ENCODE measurements at regions not wholly inside any gene's neighbourhood (a gene's known extent, or its start where the extent isn't known, plus 50 kb on each side); places are given as distances from the start of the nearest gene placed in this dataset.
"Not testable (repeated sequence)": the region's sequence is repeated elsewhere in the genome, so short reads cannot be mapped to it uniquely, and the experiment has no call there.

- no peaks in the 10 kb centered on the region for H3K9me3 Mint-ChIP-seq
- no peak overlapping the region for H3K27ac Mint-ChIP-seq
- no peaks in the 10 kb centered on the region for H3K4me1 Mint-ChIP-seq (ENCODE audit: low read depth)
- no peak overlapping the region for H3K4me3 Mint-ChIP-seq (ENCODE audit: low read depth)
- H3K27me3 Mint-ChIP-seq (ENCODE audit: low read depth) = peaks cover 2% of the 10 kb centered on the region
- DNase-seq (ENCODE audit: low spot score) = no peak
- H3K36me3 Mint-ChIP-seq (ENCODE audit: low read depth) = no peaks in the 10 kb centered on the region
- intact Hi-C loops (cut with micrococcal nuclease) = no loop called here
Measured at GRCh38 chr20:48380661-48381060, 447.1 kb downstream of the PREX1 start.

- H3K27me3 Mint-ChIP-seq (ENCODE audit: low read depth) = peaks cover 8% of the 10 kb centered on the region
Measured at GRCh38 chr20:48378976-48379675, 448.7 kb downstream of the PREX1 start.

GRCh38 chr20:48377940-48378339 lies 449.9 kb downstream of the PREX1 start:
- H3K36me3 Mint-ChIP-seq (ENCODE audit: low read depth) = no peaks in the 10 kb centered on the region
- intact Hi-C loops (cut with micrococcal nuclease) = no loop called here
- peaks cover 8% of the 10 kb centered on the region for H3K27me3 Mint-ChIP-seq (ENCODE audit: low read depth)
- H3K4me1 Mint-ChIP-seq (ENCODE audit: low read depth) = no peaks in the 10 kb centered on the region
- DNase-seq (ENCODE audit: low spot score) = no peak
- no peak overlapping the region for H3K27ac Mint-ChIP-seq
- H3K4me3 Mint-ChIP-seq (ENCODE audit: low read depth) = no peak overlapping the region
- no peaks in the 10 kb centered on the region for H3K9me3 Mint-ChIP-seq

More at GRCh38 chr20:48378976-48379675, 448.7 kb downstream of the PREX1 start:
- no peak for DNase-seq (ENCODE audit: low spot score)
- Mint-ChIP-seq H3K36me3 (ENCODE audit: low read depth) (no peaks in the 10 kb centered on the region), H3K9me3 (no peaks in the 10 kb centered on the region), H3K27ac (no peak overlapping the region), H3K4me1 (ENCODE audit: low read depth) (no peaks in the 10 kb centered on the region), H3K4me3 (ENCODE audit: low read depth) (no peak overlapping the region)
- intact Hi-C loops (cut with micrococcal nuclease) = no loop called here

GRCh38 chr20:48375804-48376203 lies 452.0 kb downstream of the PREX1 start:
- Mint-ChIP-seq H3K36me3 (ENCODE audit: low read depth) (no peaks in the 10 kb centered on the region), H3K27me3 (ENCODE audit: low read depth) (peaks cover 8% of the 10 kb centered on the region), H3K4me1 (ENCODE audit: low read depth) (no peaks in the 10 kb centered on the region), H3K4me3 (ENCODE audit: low read depth) (no peak overlapping the region), H3K9me3 (no peaks in the 10 kb centered on the region), H3K27ac (no peak overlapping the region)
- intact Hi-C loops (cut with micrococcal nuclease) = no loop called here
- DNase-seq (ENCODE audit: low spot score) = no peak

- intact Hi-C loops (cut with micrococcal nuclease) = no loop called here
- H3K9me3 Mint-ChIP-seq = no peaks in the 10 kb centered on the region
- no peak overlapping the region for H3K27ac Mint-ChIP-seq
- H3K4me3 Mint-ChIP-seq (ENCODE audit: low read depth) = no peak overlapping the region
- peaks cover 8% of the 10 kb centered on the region for H3K27me3 Mint-ChIP-seq (ENCODE audit: low read depth)
- no peaks in the 10 kb centered on the region for H3K4me1 Mint-ChIP-seq (ENCODE audit: low read depth)
- DNase-seq (ENCODE audit: low spot score) = no peak
- no peaks in the 10 kb centered on the region for H3K36me3 Mint-ChIP-seq (ENCODE audit: low read depth)
Measured at GRCh38 chr20:48374991-48375595, 452.7 kb downstream of the PREX1 start.

- DNase-seq (ENCODE audit: low spot score); H3K4me1 Mint-ChIP-seq (ENCODE audit: low read depth); H3K27ac Mint-ChIP-seq; H3K27me3 Mint-ChIP-seq (ENCODE audit: low read depth); H3K36me3 Mint-ChIP-seq (ENCODE audit: low read depth); H3K4me3 Mint-ChIP-seq (ENCODE audit: low read depth); intact Hi-C loops (cut with micrococcal nuclease); H3K9me3 Mint-ChIP-seq: not testable (repeated sequence)
Measured at GRCh38 chr20:48374031-48374907, 453.5 kb downstream of the PREX1 start.

- intact Hi-C loops (cut with micrococcal nuclease) = no loop called here
- H3K27me3 Mint-ChIP-seq (ENCODE audit: low read depth) = peaks cover 10% of the 10 kb centered on the region
- no peaks in the 10 kb centered on the region for H3K9me3 Mint-ChIP-seq
Measured at GRCh38 chr20:48373555-48373934, 454.3 kb downstream of the PREX1 start.

GRCh38 chr20:48372851-48373554 lies 454.8 kb downstream of the PREX1 start:
- DNase-seq (ENCODE audit: low spot score); intact Hi-C loops (cut with micrococcal nuclease); H3K9me3 Mint-ChIP-seq; H3K4me1 Mint-ChIP-seq (ENCODE audit: low read depth); H3K36me3 Mint-ChIP-seq (ENCODE audit: low read depth); H3K4me3 Mint-ChIP-seq (ENCODE audit: low read depth); H3K27ac Mint-ChIP-seq: not testable (repeated sequence)
- H3K27me3 Mint-ChIP-seq (ENCODE audit: low read depth) = peaks cover 10% of the 10 kb centered on the region

More at GRCh38 chr20:48373555-48373934, 454.3 kb downstream of the PREX1 start:
- Mint-ChIP-seq H3K27ac (no peak overlapping the region), H3K4me3 (ENCODE audit: low read depth) (no peak overlapping the region), H3K36me3 (ENCODE audit: low read depth) (no peaks in the 10 kb centered on the region), H3K4me1 (ENCODE audit: low read depth) (no peaks in the 10 kb centered on the region)
- DNase-seq (ENCODE audit: low spot score) = no peak

- Mint-ChIP-seq H3K27me3 (ENCODE audit: low read depth) (peaks cover 13% of the 10 kb centered on the region), H3K9me3 (peaks cover 6% of the 10 kb centered on the region), H3K27ac (no peak overlapping the region), H3K4me1 (ENCODE audit: low read depth) (peaks cover 7% of the 10 kb centered on the region), H3K4me3 (ENCODE audit: low read depth) (no peak overlapping the region), H3K36me3 (ENCODE audit: low read depth) (no peaks in the 10 kb centered on the region)
- DNase-seq (ENCODE audit: low spot score) = no peak
- intact Hi-C loops (cut with micrococcal nuclease) = no loop called here
Measured at GRCh38 chr20:48371211-48371610, 456.6 kb downstream of the PREX1 start.

- not testable (repeated sequence) for H3K4me1 Mint-ChIP-seq (ENCODE audit: low read depth); H3K27ac Mint-ChIP-seq; H3K9me3 Mint-ChIP-seq
Measured at GRCh38 chr20:48368580-48369021, 459.2 kb downstream of the PREX1 start.

GRCh38 chr20:48367541-48368358 lies 460.0 kb downstream of the PREX1 start:
- H3K4me3 Mint-ChIP-seq (ENCODE audit: low read depth); H3K27ac Mint-ChIP-seq; H3K4me1 Mint-ChIP-seq (ENCODE audit: low read depth); H3K27me3 Mint-ChIP-seq (ENCODE audit: low read depth); H3K9me3 Mint-ChIP-seq; intact Hi-C loops (cut with micrococcal nuclease); H3K36me3 Mint-ChIP-seq (ENCODE audit: low read depth); DNase-seq (ENCODE audit: low spot score): not testable (repeated sequence)

More at GRCh38 chr20:48368580-48369021, 459.2 kb downstream of the PREX1 start:
- intact Hi-C loops (cut with micrococcal nuclease); H3K4me3 Mint-ChIP-seq (ENCODE audit: low read depth); DNase-seq (ENCODE audit: low spot score); H3K27me3 Mint-ChIP-seq (ENCODE audit: low read depth); H3K36me3 Mint-ChIP-seq (ENCODE audit: low read depth): not testable (repeated sequence)

- H3K36me3 Mint-ChIP-seq (ENCODE audit: low read depth) = no peaks in the 10 kb centered on the region
- H3K27ac Mint-ChIP-seq = no peak overlapping the region
- peaks cover 5% of the 10 kb centered on the region for H3K27me3 Mint-ChIP-seq (ENCODE audit: low read depth)
- H3K4me1 Mint-ChIP-seq (ENCODE audit: low read depth) = peaks cover 7% of the 10 kb centered on the region
- intact Hi-C loops (cut with micrococcal nuclease) = no loop called here
- H3K9me3 Mint-ChIP-seq = peaks cover 6% of the 10 kb centered on the region
- no peak overlapping the region for H3K4me3 Mint-ChIP-seq (ENCODE audit: low read depth)
- DNase-seq (ENCODE audit: low spot score) = no peak
Measured at GRCh38 chr20:48366230-48366629, 461.6 kb downstream of the PREX1 start.
